Progenitor cell of endocrine pancreas (in vitro differentiated cells): ENCODE measurements at regions not wholly inside any gene's neighbourhood (a gene's known extent, or its start where the extent isn't known, plus 50 kb on each side); places are given as distances from the start of the nearest gene placed in this dataset.

Experiments used
- DNase-seq: peaks from one replicate; pipeline ENCODE4 v3.0.0; 2021; ENCODE audit warnings: low spot score; ENCODE audit not compliant: unreplicated experiment
- H3K27ac Mint-ChIP-seq: 2 replicates; pipeline ENCODE4 v1.8.0; 2021; ENCODE audit warnings: mild to moderate bottlenecking, moderate library complexity, mixed read lengths
- H3K27me3 Mint-ChIP-seq: 2 replicates; pipeline ENCODE4 v1.8.0; 2021; ENCODE audit warnings: mixed read lengths
- H3K36me3 Mint-ChIP-seq: 2 replicates; pipeline ENCODE4 v1.8.0; 2022; ENCODE audit warnings: mixed read lengths; ENCODE audit not compliant: insufficient read depth
- H3K4me1 Mint-ChIP-seq: 2 replicates; pipeline ENCODE4 v1.8.0; 2021; ENCODE audit warnings: low read depth, mixed read lengths
- H3K4me3 Mint-ChIP-seq: 2 replicates; pipeline ENCODE4 v1.8.0; 2021; ENCODE audit warnings: low read depth, mild to moderate bottlenecking, moderate library complexity, mixed read lengths
- H3K9me3 Mint-ChIP-seq: 2 replicates; pipeline ENCODE4 v1.8.0; 2021; ENCODE audit warnings: low read depth, mixed read lengths
- TF ChIP-seq, protein P1 (sequence below): fragments of 200-600 bp; sonication (generic); IDR thresholded peaks from one replicate; pipeline ENCODE4 v1.5.0; 2021; ENCODE audit warnings: antibody characterized with exemption, mild to moderate bottlenecking; ENCODE audit not compliant: unreplicated experiment

DNA sequence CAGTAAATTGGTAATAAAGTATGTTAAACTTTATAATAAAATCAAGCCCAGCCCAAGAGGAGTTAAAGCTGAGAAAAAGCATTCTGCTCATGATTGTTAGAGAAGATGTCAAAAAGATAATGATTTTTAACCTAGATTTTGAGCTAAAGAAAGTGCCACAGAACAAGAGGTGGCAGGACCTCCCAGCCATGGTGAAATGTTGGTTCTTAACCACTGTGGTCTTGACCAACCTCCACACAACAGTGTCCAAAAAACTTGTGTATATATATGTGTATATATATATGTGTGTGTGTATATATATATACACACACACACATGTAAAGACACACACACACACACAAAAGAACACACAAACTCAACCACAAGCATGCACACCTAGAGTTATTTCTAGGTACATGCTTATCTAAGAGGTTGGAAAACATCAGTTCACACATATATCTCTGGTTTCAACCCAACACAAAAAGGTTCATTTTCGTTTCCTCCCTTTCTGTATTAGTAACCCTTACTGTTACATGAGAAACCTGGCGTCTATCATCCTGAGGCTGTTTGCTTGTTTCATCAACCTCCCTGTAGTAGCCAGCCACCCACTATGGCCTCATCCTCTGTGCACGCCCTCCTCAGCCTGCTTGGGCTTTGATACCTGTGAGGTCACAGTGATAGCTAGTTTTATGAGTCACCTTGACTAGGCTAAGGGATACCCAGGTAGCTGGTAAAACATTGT is 631.8 kb upstream of the ID2 start:
- DNase-seq: no peak
- Mint-ChIP-seq H3K9me3 (no peaks in the 10 kb centered on the region), H3K36me3 (no peaks in the 10 kb centered on the region), H3K4me3 (no peak overlapping the region), H3K27ac (no peak overlapping the region), H3K27me3 (no peaks in the 10 kb centered on the region), H3K4me1 (no peaks in the 10 kb centered on the region)
- TF ChIP-seq, protein P1, sequence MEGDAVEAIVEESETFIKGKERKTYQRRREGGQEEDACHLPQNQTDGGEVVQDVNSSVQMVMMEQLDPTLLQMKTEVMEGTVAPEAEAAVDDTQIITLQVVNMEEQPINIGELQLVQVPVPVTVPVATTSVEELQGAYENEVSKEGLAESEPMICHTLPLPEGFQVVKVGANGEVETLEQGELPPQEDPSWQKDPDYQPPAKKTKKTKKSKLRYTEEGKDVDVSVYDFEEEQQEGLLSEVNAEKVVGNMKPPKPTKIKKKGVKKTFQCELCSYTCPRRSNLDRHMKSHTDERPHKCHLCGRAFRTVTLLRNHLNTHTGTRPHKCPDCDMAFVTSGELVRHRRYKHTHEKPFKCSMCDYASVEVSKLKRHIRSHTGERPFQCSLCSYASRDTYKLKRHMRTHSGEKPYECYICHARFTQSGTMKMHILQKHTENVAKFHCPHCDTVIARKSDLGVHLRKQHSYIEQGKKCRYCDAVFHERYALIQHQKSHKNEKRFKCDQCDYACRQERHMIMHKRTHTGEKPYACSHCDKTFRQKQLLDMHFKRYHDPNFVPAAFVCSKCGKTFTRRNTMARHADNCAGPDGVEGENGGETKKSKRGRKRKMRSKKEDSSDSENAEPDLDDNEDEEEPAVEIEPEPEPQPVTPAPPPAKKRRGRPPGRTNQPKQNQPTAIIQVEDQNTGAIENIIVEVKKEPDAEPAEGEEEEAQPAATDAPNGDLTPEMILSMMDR: no peak

DNA sequence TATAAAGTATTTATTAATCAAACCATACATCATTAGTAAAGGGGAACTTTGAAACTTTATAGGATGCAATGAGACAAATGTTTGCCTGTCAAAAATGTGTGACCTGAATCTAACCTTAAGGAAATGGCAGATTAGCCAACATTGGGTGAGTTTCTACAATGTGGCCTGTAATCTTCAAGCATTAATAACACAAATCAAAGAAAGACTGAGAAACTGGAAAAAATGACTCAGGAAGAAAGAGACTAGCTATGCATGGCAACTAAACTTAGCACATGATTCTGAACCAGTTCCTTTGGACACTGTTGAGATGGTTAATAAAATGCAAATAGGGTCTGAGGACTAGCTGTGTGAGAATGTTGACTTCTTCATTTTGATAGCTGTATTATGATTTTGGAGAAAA is 628.6 kb upstream of the ID2 start:
- no peak overlapping the region for H3K4me3 Mint-ChIP-seq
- H3K4me1 Mint-ChIP-seq: no peaks in the 10 kb centered on the region
- TF ChIP-seq, protein P1: no peak
- no peak overlapping the region for H3K27ac Mint-ChIP-seq
- no peaks in the 10 kb centered on the region for H3K36me3 Mint-ChIP-seq
- H3K9me3 Mint-ChIP-seq: peaks cover 12% of the 10 kb centered on the region
- no peak for DNase-seq
- no peaks in the 10 kb centered on the region for H3K27me3 Mint-ChIP-seq

DNA sequence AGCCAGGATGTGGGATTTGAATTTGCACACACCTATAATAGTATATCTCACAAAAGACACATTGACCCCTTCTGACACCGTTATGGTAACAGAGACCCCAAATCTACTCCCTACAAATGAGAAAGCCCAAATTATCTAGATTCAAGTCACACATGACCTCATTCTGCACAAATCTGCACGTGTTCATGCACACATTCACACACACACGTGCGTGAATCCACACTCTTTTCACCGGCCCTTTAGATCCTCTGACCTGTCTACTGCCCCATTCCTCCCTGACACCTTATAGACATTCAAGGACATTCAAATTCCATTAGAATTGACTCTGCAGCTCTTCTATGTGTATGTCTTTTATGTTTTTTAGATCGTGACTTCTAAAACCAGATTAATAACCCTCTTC is 627.8 kb upstream of the ID2 start:
- Mint-ChIP-seq H3K36me3 (no peaks in the 10 kb centered on the region), H3K9me3 (peaks cover 12% of the 10 kb centered on the region), H3K4me1 (no peaks in the 10 kb centered on the region), H3K27ac (no peak overlapping the region), H3K27me3 (no peaks in the 10 kb centered on the region), H3K4me3 (no peak overlapping the region)
- no peak for DNase-seq
- TF ChIP-seq, protein P1: no peak

DNA sequence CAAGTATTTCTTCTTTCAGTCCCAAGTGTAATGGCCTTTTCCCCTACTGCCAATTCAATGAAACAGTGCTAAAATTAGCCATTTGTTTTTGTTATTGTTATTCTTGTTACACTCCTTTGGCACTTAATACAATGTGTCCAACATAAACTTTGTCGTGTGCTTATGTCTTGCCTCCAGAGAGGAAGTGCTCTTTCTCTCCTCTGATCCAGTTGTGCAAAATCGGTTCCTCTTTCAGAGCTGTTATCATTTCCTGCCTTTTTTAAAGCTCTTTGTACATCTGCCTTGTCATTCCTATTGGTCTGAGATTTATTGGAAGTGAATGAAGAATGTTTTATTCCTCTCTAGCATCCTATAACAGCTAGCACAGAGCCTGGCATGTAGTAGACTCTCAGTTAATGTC is 623.2 kb upstream of the ID2 start:
- DNase-seq: no peak
- Mint-ChIP-seq H3K27ac (no peak overlapping the region), H3K36me3 (no peaks in the 10 kb centered on the region), H3K27me3 (peaks cover 5% of the 10 kb centered on the region), H3K4me1 (peaks cover 1% of the 10 kb centered on the region), H3K9me3 (peaks cover 12% of the 10 kb centered on the region), H3K4me3 (no peak overlapping the region)
- TF ChIP-seq, protein P1: no peak

DNA sequence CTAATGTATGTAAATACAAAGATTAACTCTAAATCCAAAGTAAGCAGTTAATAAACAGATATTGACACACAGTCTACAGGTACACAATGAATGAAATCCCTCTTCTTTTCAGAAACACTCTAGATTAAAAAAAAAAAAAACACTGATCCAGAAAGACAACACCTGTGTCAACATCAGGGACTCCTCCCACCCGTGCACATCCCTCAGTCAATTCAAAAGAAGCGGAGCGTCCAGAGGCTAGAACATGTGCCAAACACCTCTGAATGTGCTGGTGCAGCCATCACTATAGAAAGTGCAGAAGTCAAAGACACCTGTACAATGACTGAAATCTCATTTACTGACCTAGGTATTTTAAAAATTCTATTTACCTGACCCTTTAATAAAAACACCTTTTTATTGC is 622.6 kb upstream of the ID2 start:
- no peak overlapping the region for H3K4me3 Mint-ChIP-seq
- TF ChIP-seq, protein P1: no peak
- H3K27ac Mint-ChIP-seq: no peak overlapping the region
- peaks cover 1% of the 10 kb centered on the region for H3K4me1 Mint-ChIP-seq
- H3K36me3 Mint-ChIP-seq: no peaks in the 10 kb centered on the region
- H3K27me3 Mint-ChIP-seq: peaks cover 5% of the 10 kb centered on the region
- H3K9me3 Mint-ChIP-seq: peaks cover 12% of the 10 kb centered on the region
- no peak for DNase-seq
